ENCODE measurements at regions not wholly inside any gene's neighbourhood (a gene's known extent, or its start where the extent isn't known, plus 50 kb on each side); places are given as distances from the start of the nearest gene placed in this dataset.

DNA sequence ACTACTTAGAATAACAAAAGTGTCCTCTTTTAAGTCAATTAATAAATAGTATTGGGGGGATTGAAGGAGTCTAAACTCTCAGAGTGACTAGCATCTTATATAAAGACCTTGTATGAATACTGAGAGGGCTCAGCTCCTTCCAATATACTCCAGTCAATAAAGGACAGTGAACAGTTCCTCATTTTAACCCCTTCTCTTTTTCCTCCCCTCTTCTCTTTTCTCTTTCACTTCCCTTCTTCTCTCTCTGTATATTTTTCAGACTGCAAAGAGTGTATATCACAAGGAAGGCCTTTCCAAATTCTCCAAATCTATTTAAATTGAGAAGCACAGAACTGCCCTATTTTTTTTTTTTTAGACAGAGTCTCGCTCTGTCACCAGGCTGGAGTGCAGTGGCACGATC lies 99.5 kb downstream of the CD164 start:
- Histone ChIP-seq H3K27ac (no peak overlapping the region), H3K27me3 (no peaks in the 10 kb centered on the region), H3K4me1 (no peaks in the 10 kb centered on the region), H3K9me3 (no peaks in the 10 kb centered on the region), H3K36me3 (no peaks in the 10 kb centered on the region), H3K4me3 (no peak overlapping the region)
- TF ChIP-seq POLR2A (IDR thresholded peaks at IDR 0.05) = no peak
- TF ChIP-seq, protein P1, sequence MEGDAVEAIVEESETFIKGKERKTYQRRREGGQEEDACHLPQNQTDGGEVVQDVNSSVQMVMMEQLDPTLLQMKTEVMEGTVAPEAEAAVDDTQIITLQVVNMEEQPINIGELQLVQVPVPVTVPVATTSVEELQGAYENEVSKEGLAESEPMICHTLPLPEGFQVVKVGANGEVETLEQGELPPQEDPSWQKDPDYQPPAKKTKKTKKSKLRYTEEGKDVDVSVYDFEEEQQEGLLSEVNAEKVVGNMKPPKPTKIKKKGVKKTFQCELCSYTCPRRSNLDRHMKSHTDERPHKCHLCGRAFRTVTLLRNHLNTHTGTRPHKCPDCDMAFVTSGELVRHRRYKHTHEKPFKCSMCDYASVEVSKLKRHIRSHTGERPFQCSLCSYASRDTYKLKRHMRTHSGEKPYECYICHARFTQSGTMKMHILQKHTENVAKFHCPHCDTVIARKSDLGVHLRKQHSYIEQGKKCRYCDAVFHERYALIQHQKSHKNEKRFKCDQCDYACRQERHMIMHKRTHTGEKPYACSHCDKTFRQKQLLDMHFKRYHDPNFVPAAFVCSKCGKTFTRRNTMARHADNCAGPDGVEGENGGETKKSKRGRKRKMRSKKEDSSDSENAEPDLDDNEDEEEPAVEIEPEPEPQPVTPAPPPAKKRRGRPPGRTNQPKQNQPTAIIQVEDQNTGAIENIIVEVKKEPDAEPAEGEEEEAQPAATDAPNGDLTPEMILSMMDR (IDR thresholded peaks at IDR 0.05) = no peak
- DNase-seq (no peak), ATAC-seq (no peak)
- WGBS, 4 donors = 79 to 95% (median 88%) methylated on average over 2 of the region's 2 CpGs
- intact Hi-C loops (cut with DNase I) = no loop called here

DNA sequence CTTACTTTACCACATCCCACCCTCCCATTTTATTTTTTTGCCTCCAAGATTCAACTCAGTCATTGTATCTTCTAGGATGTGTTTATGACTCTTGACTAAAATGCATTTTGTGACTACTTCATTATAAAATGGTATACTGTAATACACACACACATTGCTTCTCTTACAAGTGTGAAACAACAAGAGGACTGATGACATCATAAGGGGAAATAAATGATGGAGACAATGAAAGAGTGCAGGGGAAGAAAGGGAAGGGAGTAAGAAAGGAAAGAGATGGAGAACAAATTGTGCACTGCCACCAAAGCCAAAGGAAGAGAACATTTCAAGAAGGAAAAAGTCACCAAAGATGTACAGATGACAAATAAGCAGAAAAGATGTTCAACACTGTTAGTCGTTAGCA lies 102.6 kb downstream of the CD164 start:
- WGBS, 4 donors = 81 to 94% (median 91%) methylated on average over 1 of the region's 1 CpG
- intact Hi-C loops (cut with DNase I) = no loop called here
- ATAC-seq (no peak), DNase-seq (no peak)
- no peak for TF ChIP-seq POLR2A (IDR thresholded peaks at IDR 0.05)
- TF ChIP-seq, protein P1 (IDR thresholded peaks at IDR 0.05) = no peak
- no peaks in the 10 kb centered on the region for H3K36me3 ChIP-seq
- no peaks in the 10 kb centered on the region for H3K4me1 ChIP-seq
- H3K4me3 ChIP-seq = no peak overlapping the region
- H3K27ac ChIP-seq = no peak overlapping the region
- no peaks in the 10 kb centered on the region for H3K9me3 ChIP-seq
- H3K27me3 ChIP-seq = no peaks in the 10 kb centered on the region

DNA sequence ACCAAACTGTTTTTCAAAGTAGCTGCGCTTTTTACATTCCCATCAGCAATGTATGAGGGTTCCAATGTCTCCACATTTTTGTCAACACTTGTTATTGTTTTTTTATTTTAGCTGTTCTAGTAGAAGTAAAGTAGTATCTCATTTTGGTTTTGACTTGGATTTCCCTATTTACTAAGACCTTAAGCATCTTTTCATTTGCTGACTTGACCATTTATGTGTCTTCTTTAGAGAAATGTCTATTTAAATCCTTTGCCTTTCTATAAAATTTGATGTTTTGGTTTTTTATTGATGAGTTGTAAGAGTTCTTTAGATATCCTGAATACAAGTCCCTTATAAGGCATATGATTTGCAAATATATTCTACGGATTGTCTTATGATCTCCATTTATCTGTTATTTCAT lies 110.6 kb downstream of the CD164 start:
- WGBS, 4 donors = 45 to 91% (median 65%) methylated on average over 2 of the region's 2 CpGs
- Histone ChIP-seq H3K36me3 (no peaks in the 10 kb centered on the region), H3K27me3 (no peaks in the 10 kb centered on the region), H3K9me3 (peaks cover 0 to 16% (median 0%) of the 10 kb centered on the region in 12 donors), H3K4me1 (no peaks in the 10 kb centered on the region), H3K27ac (no peak overlapping the region), H3K4me3 (no peak overlapping the region)
- TF ChIP-seq, protein P1 (IDR thresholded peaks at IDR 0.05) = no peak
- no peak for TF ChIP-seq POLR2A (IDR thresholded peaks at IDR 0.05)
- DNase-seq = no peak
- intact Hi-C loops (cut with DNase I) = no loop called here
- ATAC-seq = no peak

DNA sequence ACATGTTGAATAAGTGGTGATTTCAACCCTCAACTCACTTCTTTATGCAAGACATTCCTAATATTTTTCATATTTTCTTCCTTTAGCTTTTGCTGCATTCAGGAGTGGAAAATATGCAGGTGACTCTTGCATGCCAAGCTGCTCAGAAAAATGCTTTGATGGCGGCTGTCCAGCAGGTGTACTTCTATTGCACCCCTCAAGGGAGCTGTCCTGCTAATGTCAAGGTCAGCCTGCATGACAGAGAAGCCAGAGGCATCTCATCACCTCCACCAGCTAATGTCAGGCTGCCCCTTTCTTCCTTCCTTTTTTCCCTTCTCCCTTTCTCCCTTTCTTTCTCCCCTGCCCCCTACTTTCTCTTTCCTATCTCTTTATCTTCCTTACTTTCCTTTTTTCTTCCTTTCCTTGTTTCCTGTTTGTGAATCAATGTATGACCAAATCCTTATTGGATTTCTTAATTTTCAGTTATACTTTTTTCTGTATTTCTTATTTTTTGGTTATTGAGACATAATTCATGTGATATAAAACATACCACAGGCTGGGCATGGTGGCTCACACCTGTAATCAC lies 112.2 kb downstream of the CD164 start:
- Histone ChIP-seq H3K9me3 (peaks cover 0 to 16% (median 0%) of the 10 kb centered on the region in 12 donors), H3K27me3 (no peaks in the 10 kb centered on the region), H3K36me3 (no peaks in the 10 kb centered on the region), H3K4me3 (no peak overlapping the region), H3K27ac (no peak overlapping the region), H3K4me1 (no peaks in the 10 kb centered on the region)
- 73 to 79% (median 77%) methylated on average over 1 of the region's 1 CpG for WGBS, 4 donors
- no peak for TF ChIP-seq POLR2A (IDR thresholded peaks at IDR 0.05)
- TF ChIP-seq, protein P1 (IDR thresholded peaks at IDR 0.05) = no peak
- intact Hi-C loops (cut with DNase I) = no loop called here
- no peak for ATAC-seq
- DNase-seq = no peak

Measured in heart left ventricle (tissue), 16 donors.